ENCODE measurements at regions not wholly inside any gene's neighbourhood (a gene's known extent, or its start where the extent isn't known, plus 50 kb on each side); places are given as distances from the start of the nearest gene placed in this dataset.
"Not testable (repeated sequence)": the region's sequence is repeated elsewhere in the genome, so short reads cannot be mapped to it uniquely, and the experiment has no call there.

DNA sequence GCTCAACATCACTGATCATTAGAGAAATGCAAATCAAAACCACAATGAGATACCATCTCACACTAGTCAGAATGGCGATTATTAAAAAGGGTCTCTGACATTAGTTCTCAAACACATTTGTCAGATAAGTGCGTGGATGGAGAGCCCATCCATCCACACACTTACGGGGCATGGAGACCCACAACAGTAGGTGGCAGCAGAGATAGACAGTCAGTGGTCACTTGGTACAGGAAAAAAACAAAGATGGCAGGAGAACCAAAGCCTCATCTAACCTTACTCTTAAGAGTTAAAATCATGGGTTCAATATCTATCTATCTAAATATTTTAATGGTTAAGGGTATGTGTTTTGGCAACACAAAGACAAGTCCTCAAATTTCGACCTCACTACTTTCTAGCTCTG lies 1378.7 kb upstream of the C9orf72 start:
- intact Hi-C loops (cut with micrococcal nuclease), result no loop called here

- intact Hi-C loops (cut with micrococcal nuclease), result no loop called here
Measured at GRCh38 chr9:28956116-28956880, 1383.0 kb upstream of the C9orf72 start.

- intact Hi-C loops (cut with micrococcal nuclease), result no loop called here
Measured at GRCh38 chr9:28960602-28961001, 1387.3 kb upstream of the C9orf72 start.

- intact Hi-C loops (cut with micrococcal nuclease), result no loop called here
Measured at GRCh38 chr9:28961623-28962022, 1388.3 kb upstream of the C9orf72 start.

DNA sequence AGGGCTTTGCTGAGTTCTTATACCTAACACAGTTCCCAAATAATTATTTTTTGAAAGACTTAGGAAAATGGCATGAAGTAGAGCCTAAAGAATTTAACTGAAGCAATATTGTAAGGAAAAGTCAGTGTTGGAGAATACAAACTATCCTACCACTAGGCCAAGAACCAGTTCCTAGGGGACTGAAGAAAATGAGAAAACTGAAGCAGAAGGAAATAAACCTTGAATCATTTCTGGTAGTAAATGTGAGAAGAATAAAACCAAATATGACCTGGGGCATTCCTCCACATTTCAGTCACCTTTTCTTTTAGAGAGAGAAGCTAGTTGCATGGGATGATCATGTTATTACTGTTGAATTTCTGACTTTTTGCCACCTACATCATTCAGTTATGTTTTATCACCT lies 1393.9 kb upstream of the C9orf72 start:
- intact Hi-C loops (cut with micrococcal nuclease), result no loop called here

DNA sequence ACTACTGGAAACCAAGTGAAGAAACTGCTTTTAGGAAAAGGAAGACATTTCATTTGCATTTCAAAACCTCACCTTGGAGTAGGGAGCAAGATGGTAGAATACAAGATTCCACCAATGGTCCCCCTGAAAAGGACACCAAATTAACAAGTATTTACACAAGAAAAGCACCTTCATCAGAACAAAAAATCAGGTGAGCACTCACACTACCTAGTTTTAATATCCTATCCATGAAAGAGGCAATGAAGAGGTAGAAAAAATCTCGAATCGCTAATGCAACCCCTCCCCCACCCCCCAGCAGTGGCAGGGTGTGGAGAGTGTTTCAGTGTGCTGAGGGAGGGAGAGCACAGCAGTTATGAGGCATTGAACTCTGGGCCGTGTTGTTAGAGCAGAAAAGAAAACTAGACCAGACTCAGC lies 1397.0 kb upstream of the C9orf72 start:
- intact Hi-C loops (cut with micrococcal nuclease), result no loop called here

GRCh38 chr9:28971881-28972280 lies 1398.6 kb upstream of the C9orf72 start:
- intact Hi-C loops (cut with micrococcal nuclease), result no loop called here

- intact Hi-C loops (cut with micrococcal nuclease), result no loop called here
Measured at GRCh38 chr9:28976250-28976649, 1403.0 kb upstream of the C9orf72 start.

DNA sequence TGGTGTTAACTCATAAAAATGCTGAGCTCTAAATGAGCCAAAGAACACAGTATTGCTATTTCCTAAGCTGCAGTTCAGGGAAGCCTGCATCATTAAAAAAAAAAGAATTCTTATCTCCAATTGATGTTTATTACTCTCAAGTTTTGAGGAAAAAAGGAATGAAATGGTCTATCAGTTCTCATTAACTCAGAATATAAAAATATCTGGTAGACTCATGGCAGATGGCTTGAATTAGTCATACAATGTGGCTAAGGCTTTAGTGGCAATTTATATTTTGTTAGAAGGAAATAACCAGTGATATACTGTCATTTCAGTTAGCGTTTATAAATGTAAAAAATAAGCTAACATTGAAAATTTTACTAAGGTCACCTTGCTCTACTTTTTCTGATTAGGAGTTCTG lies 1403.4 kb upstream of the C9orf72 start:
- intact Hi-C loops (cut with micrococcal nuclease), result no loop called here

- intact Hi-C loops (cut with micrococcal nuclease), result loop anchor here (2.0 kb wide), 1 partner anchor 20 kb away; no protein-coding TSS in a partner anchor
Measured at GRCh38 chr9:28981129-28981528, 1407.8 kb upstream of the C9orf72 start.

- intact Hi-C loops (cut with micrococcal nuclease), result loop anchor here (2.0 kb wide), 1 partner anchor 19 kb away; no protein-coding TSS in a partner anchor
Measured at GRCh38 chr9:28981711-28982110, 1408.4 kb upstream of the C9orf72 start.

GRCh38 chr9:28984016-28984415 lies 1410.7 kb upstream of the C9orf72 start:
- intact Hi-C loops (cut with micrococcal nuclease), result no loop called here

GRCh38 chr9:28990009-28990408 lies 1416.7 kb upstream of the C9orf72 start:
- intact Hi-C loops (cut with micrococcal nuclease), result not testable (repeated sequence)

DNA sequence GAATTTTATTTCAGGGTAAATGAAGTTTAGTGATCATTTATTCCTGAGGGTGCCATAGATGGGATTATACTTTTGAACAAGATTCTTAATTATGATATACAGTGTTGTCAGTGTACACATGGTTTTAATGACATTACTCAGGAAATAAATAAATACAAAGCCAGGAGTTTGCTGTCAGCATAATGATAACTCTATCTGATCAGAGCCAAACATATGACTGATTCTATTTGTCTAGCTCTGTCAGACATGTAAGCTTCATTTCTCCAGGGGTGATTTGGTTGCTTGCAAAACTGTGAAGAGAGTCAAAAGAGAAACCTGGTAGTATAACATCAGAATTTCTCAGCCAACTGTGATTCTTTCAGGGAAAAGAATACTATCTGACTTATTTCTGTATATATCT lies 1425.8 kb upstream of the C9orf72 start:
- intact Hi-C loops (cut with micrococcal nuclease), result no loop called here

DNA sequence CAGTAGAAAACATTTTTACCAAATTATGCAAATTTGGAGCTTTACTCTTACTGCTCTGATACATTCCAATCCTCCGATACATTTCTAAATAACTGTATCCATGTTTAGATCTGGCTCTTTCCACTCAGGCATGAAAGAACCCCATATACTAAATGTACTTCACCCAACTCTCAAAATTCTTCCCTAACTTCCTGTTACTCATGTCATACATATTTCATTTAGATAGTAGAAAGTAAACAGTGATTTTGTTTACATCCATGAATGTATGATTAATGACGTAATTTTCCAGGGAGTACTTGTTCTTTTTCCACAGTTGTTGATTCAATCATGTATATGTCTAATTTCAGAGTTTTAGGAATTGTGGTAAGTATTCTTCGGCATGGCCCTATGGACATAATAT lies 1426.5 kb upstream of the C9orf72 start:
- intact Hi-C loops (cut with micrococcal nuclease), result loop anchor here (2.0 kb wide), 1 partner anchor 19 kb away; no protein-coding TSS in a partner anchor

DNA sequence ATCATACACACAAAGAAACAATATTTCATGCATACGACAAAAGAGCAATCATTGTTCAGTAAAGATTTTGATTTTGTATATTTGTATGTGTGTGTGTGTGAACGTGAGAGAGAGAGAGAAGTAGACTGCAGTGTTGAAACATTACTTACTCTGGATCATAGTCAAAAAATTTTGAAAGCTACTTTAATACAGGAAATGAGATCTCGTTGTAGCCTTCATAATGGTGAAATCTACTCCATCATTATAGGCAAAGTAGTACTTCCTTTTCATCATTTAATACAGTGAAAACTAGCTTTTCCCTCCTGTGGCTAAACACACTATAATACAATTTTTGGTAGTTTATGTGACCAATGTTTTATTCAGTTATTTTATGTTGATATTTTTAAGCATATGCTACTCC lies 1427.7 kb upstream of the C9orf72 start:
- intact Hi-C loops (cut with micrococcal nuclease), result loop anchor here (2.0 kb wide), 1 partner anchor 20 kb away; no protein-coding TSS in a partner anchor

DNA sequence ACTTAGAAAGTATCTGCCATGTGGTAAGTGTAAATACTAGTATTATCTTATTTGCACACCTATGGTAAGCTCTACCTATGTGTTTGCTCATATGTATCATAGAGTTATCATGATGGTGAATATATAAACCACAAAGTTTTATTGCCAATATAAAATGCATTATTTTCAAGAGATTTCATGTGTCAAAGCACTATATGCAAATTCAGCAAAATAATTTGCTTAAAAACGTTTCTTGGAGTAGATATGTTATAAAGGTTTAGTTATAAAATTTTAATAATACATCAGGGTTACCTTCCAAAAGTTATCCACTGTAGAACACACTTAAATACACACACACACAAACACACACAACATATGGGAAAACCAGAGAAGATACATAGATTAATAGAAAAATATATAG lies 1431.7 kb upstream of the C9orf72 start:
- intact Hi-C loops (cut with micrococcal nuclease), result no loop called here

- intact Hi-C loops (cut with micrococcal nuclease), result no loop called here
Measured at GRCh38 chr9:29006628-29007027, 1433.3 kb upstream of the C9orf72 start.

- intact Hi-C loops (cut with micrococcal nuclease), result no loop called here
Measured at GRCh38 chr9:29012911-29013310, 1439.6 kb upstream of the C9orf72 start.

DNA sequence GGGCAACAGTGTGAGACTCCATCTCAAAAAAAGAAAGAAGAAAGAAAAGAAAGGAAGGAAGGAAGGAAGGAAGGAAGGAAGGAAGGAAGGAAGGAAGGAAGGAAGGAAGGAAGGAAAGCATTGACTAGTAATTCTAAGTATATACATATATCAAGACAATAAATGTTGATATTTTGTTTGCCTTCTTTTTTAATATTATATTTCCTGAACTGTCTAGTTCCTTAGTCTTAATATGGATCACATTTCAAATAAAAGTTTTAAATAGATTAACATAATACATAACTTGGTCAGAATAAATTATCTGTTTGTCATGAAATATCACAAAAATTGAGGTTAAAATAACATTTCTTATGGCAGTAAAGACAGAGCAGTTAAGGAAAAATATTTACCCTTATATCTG lies 1448.4 kb upstream of the C9orf72 start:
- intact Hi-C loops (cut with micrococcal nuclease), result no loop called here

DNA sequence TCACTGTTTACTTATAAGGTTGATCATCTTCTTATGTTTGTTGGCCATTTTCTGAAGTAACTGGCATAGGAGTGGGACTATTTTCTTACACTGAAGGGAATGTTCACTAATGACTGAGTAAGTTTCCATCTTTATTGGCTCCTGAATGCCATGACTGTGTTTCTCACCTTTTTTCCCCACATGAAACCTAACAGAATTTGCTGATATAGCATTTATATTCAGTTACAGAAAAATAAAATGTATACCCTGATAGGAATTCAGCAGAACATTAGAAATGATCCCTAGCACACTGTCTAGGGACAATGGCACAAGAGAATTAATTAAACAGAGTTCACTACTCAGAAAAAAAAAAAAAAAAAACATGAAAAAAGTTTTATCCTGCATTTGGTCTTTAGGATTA lies 1465.1 kb upstream of the C9orf72 start:
- intact Hi-C loops (cut with micrococcal nuclease), result no loop called here

- intact Hi-C loops (cut with micrococcal nuclease), result no loop called here
Measured at GRCh38 chr9:29039258-29039657, 1466.0 kb upstream of the C9orf72 start.

DNA sequence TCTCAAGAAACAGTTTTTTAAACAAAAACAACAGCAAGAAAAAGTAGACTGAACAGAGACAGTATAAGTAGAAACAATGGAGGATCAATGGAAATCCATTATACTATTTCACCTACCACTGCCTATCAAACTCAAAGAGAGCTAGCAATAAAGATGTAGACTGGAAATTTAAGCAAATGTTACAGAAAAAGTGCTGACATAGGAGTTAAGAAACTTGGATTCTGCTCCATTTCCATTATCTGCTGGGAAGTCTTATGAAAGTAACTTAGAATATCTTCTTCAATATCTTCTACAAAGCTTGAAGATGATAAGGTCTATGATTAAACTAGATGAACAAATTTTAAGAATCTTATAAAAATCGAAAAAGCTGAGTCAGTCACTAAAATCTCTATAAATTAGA lies 1469.8 kb upstream of the C9orf72 start:
- intact Hi-C loops (cut with micrococcal nuclease), result no loop called here

Data from T-helper 2 cell treated with Interferon-gamma antibody and Interleukin-4, amounts not matched to agents 100 ng/mL and 5 ng/mL, for 36 hours (primary cell).